Thymus (tissue), 11 donors: ENCODE measurements at regions not wholly inside any gene's neighbourhood (a gene's known extent, or its start where the extent isn't known, plus 50 kb on each side); places are given as distances from the start of the nearest gene placed in this dataset.

ENCODE experiments used
- DNase-seq, 9 donors: peaks; one replicate each; pipeline ENCODE4 v3.0.0-alpha.2; 2013; ENCODE audit warnings: low spot score in 9 of 9, low read depth in 6 of 9, missing footprints in 1 of 9
- H3K27ac ChIP-seq, 2 donors: one replicate each; pipeline ENCODE4 v1.5.1; 2013; ENCODE audit warnings: control low read depth in 1 of 2, low read depth in 1 of 2, low read length in 1 of 2, mild to moderate bottlenecking in 1 of 2, moderate library complexity in 1 of 2
- H3K27me3 ChIP-seq, 2 donors: one replicate each; pipeline ENCODE4 v1.5.1; 2013; ENCODE audit warnings: low read length in 1 of 2; ENCODE audit not compliant: control insufficient read depth in 2 of 2, insufficient read depth in 1 of 2
- H3K36me3 ChIP-seq, 2 donors: one replicate each; pipeline ENCODE4 v1.5.1; 2013; ENCODE audit warnings: low read length in 1 of 2, mild to moderate bottlenecking in 1 of 2, moderate library complexity in 1 of 2; ENCODE audit not compliant: control insufficient read depth in 2 of 2, insufficient read depth in 2 of 2
- H3K4me1 ChIP-seq, 2 donors: one replicate each; pipeline ENCODE4 v1.5.1; 2013; ENCODE audit warnings: low read length in 2 of 2; ENCODE audit not compliant: control insufficient read depth in 2 of 2, insufficient read depth in 2 of 2
- H3K4me3 ChIP-seq, 2 donors: one replicate each; pipeline ENCODE4 v1.5.1; 2013; ENCODE audit warnings: low read length in 2 of 2, control low read depth in 1 of 2, mild to moderate bottlenecking in 1 of 2
- H3K9me3 ChIP-seq, 2 donors: one replicate each; pipeline ENCODE4 v1.5.1; 2013; ENCODE audit warnings: low read length in 1 of 2, mild to moderate bottlenecking in 1 of 2; ENCODE audit not compliant: control insufficient read depth in 2 of 2, insufficient read depth in 1 of 2
- WGBS: extraction: QIAGEN DNeasy Blood & Tissue Kit; methylation state at CpG from one replicate; pipeline ENCODE4 v1.1.7; 2013; 5-methylcytosine and 5-hydroxymethylcytosine counted together
- donor health status: healthy.

DNA sequence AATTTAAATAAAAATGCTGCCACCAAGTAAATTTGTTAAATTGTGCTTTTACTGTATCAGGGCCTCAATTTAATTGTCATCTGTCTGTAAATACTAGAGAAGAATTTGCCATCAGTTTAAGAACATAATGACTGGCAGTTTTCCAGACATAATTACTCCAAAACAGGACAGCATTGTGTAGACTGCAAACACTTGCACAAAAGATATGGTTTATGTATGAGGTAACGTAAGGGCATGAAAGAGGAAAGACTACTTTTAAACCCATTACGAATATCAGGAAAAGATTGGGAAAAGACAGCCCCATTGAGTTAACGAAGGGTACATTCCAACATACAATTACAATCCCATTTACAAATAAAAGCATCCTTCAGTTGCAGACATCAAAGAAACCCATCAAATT, 59.8 kb upstream of the KRR1 start:
- no peaks in the 10 kb centered on the region for H3K36me3 ChIP-seq
- no peak for DNase-seq
- H3K4me3 ChIP-seq, result no peak overlapping the region
- no peaks in the 10 kb centered on the region for H3K9me3 ChIP-seq
- 96% methylated on average over 3 of the region's 3 CpGs for WGBS
- H3K27me3 ChIP-seq, result no peaks in the 10 kb centered on the region
- no peak overlapping the region for H3K27ac ChIP-seq
- H3K4me1 ChIP-seq, result no peaks in the 10 kb centered on the region

GRCh38 chr12:75568801-75569200, 57.4 kb upstream of the KRR1 start:
- WGBS, result 93% methylated on average over 3 of the region's 3 CpGs
- Histone ChIP-seq H3K4me1 (no peaks in the 10 kb centered on the region), H3K27ac (no peak overlapping the region), H3K4me3 (no peak overlapping the region), H3K36me3 (no peaks in the 10 kb centered on the region), H3K27me3 (no peaks in the 10 kb centered on the region), H3K9me3 (no peaks in the 10 kb centered on the region)
- no peak for DNase-seq

DNA sequence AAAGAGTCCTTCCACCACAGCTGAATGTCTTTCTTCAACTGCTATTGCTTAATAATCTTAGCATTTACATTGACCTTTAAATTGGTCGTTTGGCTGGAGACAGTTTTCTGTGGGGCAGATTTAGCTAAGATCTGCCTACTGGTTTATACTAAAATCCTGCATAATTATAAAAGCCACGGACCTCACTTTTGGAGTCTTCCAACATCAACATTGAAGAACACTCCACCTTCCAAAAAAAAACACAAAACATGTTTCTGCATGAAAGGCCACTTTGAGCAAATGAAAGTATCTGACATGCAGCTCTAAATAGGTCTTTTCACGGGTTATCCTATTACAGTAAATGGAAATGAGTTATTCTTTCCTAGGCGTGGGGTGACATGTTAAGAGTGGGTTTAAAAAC, 57.0 kb upstream of the KRR1 start:
- Histone ChIP-seq H3K4me3 (no peak overlapping the region), H3K27ac (no peak overlapping the region), H3K27me3 (no peaks in the 10 kb centered on the region), H3K9me3 (no peaks in the 10 kb centered on the region), H3K36me3 (no peaks in the 10 kb centered on the region), H3K4me1 (no peaks in the 10 kb centered on the region)
- peak in 1 of 9 donors; percentile 29 for DNase-seq
- WGBS, result 80% methylated on average over 4 of the region's 4 CpGs

- no peak for DNase-seq
- no peaks in the 10 kb centered on the region for H3K27me3 ChIP-seq
- H3K36me3 ChIP-seq, result no peaks in the 10 kb centered on the region
- no peaks in the 10 kb centered on the region for H3K4me1 ChIP-seq
- H3K9me3 ChIP-seq, result no peaks in the 10 kb centered on the region
- no peak overlapping the region for H3K27ac ChIP-seq
- no peak overlapping the region for H3K4me3 ChIP-seq
- WGBS, result 96% methylated on average over 3 of the region's 3 CpGs
Observed at GRCh38 chr12:75565795-75566194, 54.4 kb upstream of the KRR1 start.

GRCh38 chr12:75564852-75565251, 53.4 kb upstream of the KRR1 start:
- H3K4me1 ChIP-seq, result no peaks in the 10 kb centered on the region
- no peaks in the 10 kb centered on the region for H3K27me3 ChIP-seq
- H3K9me3 ChIP-seq, result no peaks in the 10 kb centered on the region
- 89% methylated on average over 4 of the region's 4 CpGs for WGBS
- no peak overlapping the region for H3K4me3 ChIP-seq
- H3K36me3 ChIP-seq, result no peaks in the 10 kb centered on the region
- no peak overlapping the region for H3K27ac ChIP-seq
- DNase-seq, result no peak

- no peak overlapping the region for H3K27ac ChIP-seq
- DNase-seq, result no peak
- no peaks in the 10 kb centered on the region for H3K4me1 ChIP-seq
- no peaks in the 10 kb centered on the region for H3K9me3 ChIP-seq
- no peaks in the 10 kb centered on the region for H3K36me3 ChIP-seq
- WGBS, result 92% methylated on average over 2 of the region's 2 CpGs
- H3K4me3 ChIP-seq, result no peak overlapping the region
- H3K27me3 ChIP-seq, result no peaks in the 10 kb centered on the region
Observed at GRCh38 chr12:75564398-75564797, 53.0 kb upstream of the KRR1 start.

DNA sequence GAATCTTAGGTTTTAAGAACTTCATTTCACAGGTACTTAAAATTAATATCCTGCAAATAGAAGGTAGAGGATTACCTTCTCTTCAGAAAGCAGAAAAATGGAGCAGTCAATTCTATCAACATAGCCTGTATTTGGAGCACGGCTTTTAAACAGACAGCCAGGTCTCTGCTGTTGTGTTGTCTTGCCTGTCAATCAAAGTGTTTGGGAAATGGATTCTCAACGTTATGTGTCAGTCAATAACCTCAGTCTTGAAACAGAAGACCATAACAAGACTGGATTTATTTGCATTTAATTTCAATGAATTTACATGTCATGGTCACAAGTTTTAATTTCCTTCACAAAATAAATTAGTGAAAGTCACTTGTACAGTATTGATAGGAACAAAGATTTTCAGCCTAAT, 51.9 kb upstream of the KRR1 start:
- no peak for DNase-seq
- no peak overlapping the region for H3K4me3 ChIP-seq
- H3K36me3 ChIP-seq, result no peaks in the 10 kb centered on the region
- H3K4me1 ChIP-seq, result no peaks in the 10 kb centered on the region
- no peaks in the 10 kb centered on the region for H3K9me3 ChIP-seq
- WGBS, result 90% methylated on average over 2 of the region's 2 CpGs
- no peak overlapping the region for H3K27ac ChIP-seq
- H3K27me3 ChIP-seq, result no peaks in the 10 kb centered on the region

- Histone ChIP-seq H3K4me3 (no peak overlapping the region), H3K36me3 (no peaks in the 10 kb centered on the region), H3K9me3 (no peaks in the 10 kb centered on the region), H3K4me1 (no peaks in the 10 kb centered on the region), H3K27ac (no peak overlapping the region), H3K27me3 (no peaks in the 10 kb centered on the region)
- peak in 1 of 9 donors; percentile 2 for DNase-seq
- 51% methylated on average over 7 of the region's 7 CpGs for WGBS
Observed at GRCh38 chr12:75561921-75562320, 50.5 kb upstream of the KRR1 start.
